Kidney epithelial cell (primary cell): ENCODE measurements at regions not wholly inside any gene's neighbourhood (a gene's known extent, or its start where the extent isn't known, plus 50 kb on each side); places are given as distances from the start of the nearest gene placed in this dataset.

Experiments
- DNase-seq: peaks from one replicate; pipeline ENCODE4 v3.0.0-alpha.2; 2010; ENCODE audit warnings: low read depth
- H3K27me3 ChIP-seq: 2 replicates; pipeline ENCODE4 v1.6.0; 2011; ENCODE audit warnings: low read length; ENCODE audit not compliant: control insufficient read depth, insufficient read depth
- H3K36me3 ChIP-seq: 2 replicates; pipeline ENCODE4 v1.5.1; 2011; ENCODE audit warnings: low read length; ENCODE audit not compliant: control insufficient read depth, insufficient read depth
- H3K4me3 ChIP-seq: 2 replicates; pipeline ENCODE4 v1.5.1; 2011; ENCODE audit warnings: low read depth, mild to moderate bottlenecking, control low read depth, low read length
- TF ChIP-seq, protein P1 (sequence below): IDR thresholded peaks from 2 replicates; pipeline ENCODE4 v1.5.1; 2011; ENCODE audit warnings: mild to moderate bottlenecking, moderate library complexity, low read length, control low read depth, inconsistent platforms; ENCODE audit not compliant: insufficient read depth, poor library complexity, severe bottlenecking

DNA sequence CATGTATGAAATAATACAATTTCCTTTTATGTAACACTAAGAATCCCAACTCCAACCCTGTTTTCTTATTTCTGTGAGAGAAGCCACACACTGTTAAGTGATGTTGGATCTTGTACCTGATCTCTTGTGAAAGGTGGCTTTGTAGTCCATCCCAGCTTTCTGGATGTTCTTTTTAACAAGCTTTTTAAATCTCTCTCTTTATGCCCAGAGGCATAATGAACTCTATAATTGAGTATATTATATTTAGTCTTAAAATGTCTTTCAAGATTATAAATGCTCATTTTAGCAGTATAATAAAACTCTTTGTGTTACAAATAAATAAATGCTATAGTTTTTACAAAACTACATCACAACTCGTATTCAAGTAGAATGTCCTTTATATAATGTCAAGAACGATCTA is 922.1 kb downstream of the EPHA7 start:
- H3K4me3 ChIP-seq = no peak overlapping the region

DNA sequence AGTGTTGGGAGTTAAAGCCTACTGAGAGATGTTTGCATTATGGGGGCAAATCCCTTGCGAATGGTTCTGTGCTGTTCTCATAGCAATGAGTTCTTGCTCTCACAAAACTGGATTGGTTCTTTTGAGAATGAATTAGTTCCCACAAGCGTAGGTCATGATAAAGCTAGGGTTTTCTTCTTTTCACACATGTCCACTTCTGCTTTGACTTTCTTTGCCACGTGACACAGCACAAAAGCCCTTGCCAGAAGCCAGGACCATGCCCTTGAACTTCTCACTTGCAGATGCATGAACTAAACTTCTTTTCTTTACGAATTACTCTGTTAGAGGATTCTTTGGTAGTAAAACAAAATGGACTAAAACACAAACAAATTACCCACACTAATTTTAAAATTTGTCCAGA is 922.8 kb downstream of the EPHA7 start:
- TF ChIP-seq, protein P1, sequence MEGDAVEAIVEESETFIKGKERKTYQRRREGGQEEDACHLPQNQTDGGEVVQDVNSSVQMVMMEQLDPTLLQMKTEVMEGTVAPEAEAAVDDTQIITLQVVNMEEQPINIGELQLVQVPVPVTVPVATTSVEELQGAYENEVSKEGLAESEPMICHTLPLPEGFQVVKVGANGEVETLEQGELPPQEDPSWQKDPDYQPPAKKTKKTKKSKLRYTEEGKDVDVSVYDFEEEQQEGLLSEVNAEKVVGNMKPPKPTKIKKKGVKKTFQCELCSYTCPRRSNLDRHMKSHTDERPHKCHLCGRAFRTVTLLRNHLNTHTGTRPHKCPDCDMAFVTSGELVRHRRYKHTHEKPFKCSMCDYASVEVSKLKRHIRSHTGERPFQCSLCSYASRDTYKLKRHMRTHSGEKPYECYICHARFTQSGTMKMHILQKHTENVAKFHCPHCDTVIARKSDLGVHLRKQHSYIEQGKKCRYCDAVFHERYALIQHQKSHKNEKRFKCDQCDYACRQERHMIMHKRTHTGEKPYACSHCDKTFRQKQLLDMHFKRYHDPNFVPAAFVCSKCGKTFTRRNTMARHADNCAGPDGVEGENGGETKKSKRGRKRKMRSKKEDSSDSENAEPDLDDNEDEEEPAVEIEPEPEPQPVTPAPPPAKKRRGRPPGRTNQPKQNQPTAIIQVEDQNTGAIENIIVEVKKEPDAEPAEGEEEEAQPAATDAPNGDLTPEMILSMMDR = no peak
- Histone ChIP-seq H3K36me3 (no peaks in the 10 kb centered on the region), H3K4me3 (no peak overlapping the region), H3K27me3 (no peaks in the 10 kb centered on the region)
- DNase-seq = no peak

More for the DNA sequence above, 922.1 kb downstream of the EPHA7 start:
- DNase-seq = no peak
- Histone ChIP-seq H3K36me3 (no peaks in the 10 kb centered on the region), H3K27me3 (no peaks in the 10 kb centered on the region)
- TF ChIP-seq, protein P1 = no peak

GRCh38 chr6:92495242-92495641 is 924.1 kb downstream of the EPHA7 start:
- no peaks in the 10 kb centered on the region for H3K27me3 ChIP-seq
- H3K36me3 ChIP-seq = no peaks in the 10 kb centered on the region
- no peak overlapping the region for H3K4me3 ChIP-seq
- DNase-seq = no peak
- TF ChIP-seq, protein P1 = no peak

DNA sequence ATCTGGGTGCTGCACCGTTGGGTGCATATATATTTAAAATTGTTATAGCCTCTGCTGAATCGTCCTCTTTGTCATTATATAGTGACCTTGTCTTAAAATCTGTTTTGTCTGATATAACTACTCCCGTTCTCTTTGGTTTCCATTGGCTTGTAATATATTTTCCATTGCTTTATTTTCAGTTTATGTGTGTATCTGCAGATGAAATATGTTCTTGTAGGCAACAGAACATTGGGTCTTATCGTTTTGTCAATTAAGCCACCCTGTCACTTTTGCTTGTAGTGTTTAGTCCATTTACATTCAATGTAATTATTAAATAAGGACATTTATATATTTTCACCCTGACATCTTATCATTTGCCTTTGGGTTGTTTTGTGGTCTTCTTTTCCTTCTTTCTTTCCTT is 933.9 kb downstream of the EPHA7 start:
- Histone ChIP-seq H3K4me3 (no peak overlapping the region), H3K27me3 (no peaks in the 10 kb centered on the region), H3K36me3 (no peaks in the 10 kb centered on the region)
- DNase-seq = no peak
- TF ChIP-seq, protein P1 = no peak

- TF ChIP-seq, protein P1 = no peak
- DNase-seq = peak; percentile 4
- Histone ChIP-seq H3K4me3 (no peak overlapping the region), H3K27me3 (no peaks in the 10 kb centered on the region), H3K36me3 (no peaks in the 10 kb centered on the region)
These were observed 939.5 kb downstream of the EPHA7 start for GRCh38 chr6:92479831-92480230.

GRCh38 chr6:92473056-92473455 is 946.3 kb downstream of the EPHA7 start:
- DNase-seq = no peak
- Histone ChIP-seq H3K4me3 (no peak overlapping the region), H3K36me3 (no peaks in the 10 kb centered on the region), H3K27me3 (no peaks in the 10 kb centered on the region)
- TF ChIP-seq, protein P1 = no peak
